BJ (cell line): ENCODE measurements at regions not wholly inside any gene's neighbourhood (a gene's known extent, or its start where the extent isn't known, plus 50 kb on each side); places are given as distances from the start of the nearest gene placed in this dataset.
A peak's percentile ranks its signal among the peaks of the same experiment; 100 is the strongest.

Experiments
- CTCF ChIA-PET: fragments of 350-600 bp; formaldehyde crosslinking; extraction: SDS; loops from one replicate; lab custom pipeline; 2021; ENCODE audit warnings: antibody characterized with exemption, inconsistent platforms; lab: Yijun Ruan, JAX
- POLR2A ChIA-PET: fragments of 300-600 bp; sonication (Branson Sonifier 250); formaldehyde crosslinking; extraction: SDS; loops from one replicate; lab custom pipeline; 2021; ENCODE audit warnings: antibody characterized with exemption; lab: Charles Lee
- DNase-seq: peaks from one replicate; pipeline ENCODE4 v3.0.0-alpha.2; 2011; ENCODE audit warnings: low read depth
- H3K27me3 ChIP-seq: 2 replicates; pipeline ENCODE4 v1.6.0; 2011; ENCODE audit warnings: low read length; ENCODE audit not compliant: control insufficient read depth, insufficient read depth
- H3K36me3 ChIP-seq: 2 replicates; pipeline ENCODE4 v1.5.1; 2011; ENCODE audit warnings: low read length; ENCODE audit not compliant: control insufficient read depth, insufficient read depth
- H3K4me3 ChIP-seq: 2 replicates; pipeline ENCODE4 v1.5.1; 2011; ENCODE audit warnings: low read depth, mild to moderate bottlenecking, control low read depth, low read length
- TF ChIP-seq, protein P1 (sequence below): IDR thresholded peaks from 2 replicates; pipeline ENCODE4 v1.5.1; 2011; ENCODE audit warnings: low read depth, mild to moderate bottlenecking, control low read depth, inconsistent platforms, low read length, moderate library complexity; ENCODE audit not compliant: insufficient read depth

DNA sequence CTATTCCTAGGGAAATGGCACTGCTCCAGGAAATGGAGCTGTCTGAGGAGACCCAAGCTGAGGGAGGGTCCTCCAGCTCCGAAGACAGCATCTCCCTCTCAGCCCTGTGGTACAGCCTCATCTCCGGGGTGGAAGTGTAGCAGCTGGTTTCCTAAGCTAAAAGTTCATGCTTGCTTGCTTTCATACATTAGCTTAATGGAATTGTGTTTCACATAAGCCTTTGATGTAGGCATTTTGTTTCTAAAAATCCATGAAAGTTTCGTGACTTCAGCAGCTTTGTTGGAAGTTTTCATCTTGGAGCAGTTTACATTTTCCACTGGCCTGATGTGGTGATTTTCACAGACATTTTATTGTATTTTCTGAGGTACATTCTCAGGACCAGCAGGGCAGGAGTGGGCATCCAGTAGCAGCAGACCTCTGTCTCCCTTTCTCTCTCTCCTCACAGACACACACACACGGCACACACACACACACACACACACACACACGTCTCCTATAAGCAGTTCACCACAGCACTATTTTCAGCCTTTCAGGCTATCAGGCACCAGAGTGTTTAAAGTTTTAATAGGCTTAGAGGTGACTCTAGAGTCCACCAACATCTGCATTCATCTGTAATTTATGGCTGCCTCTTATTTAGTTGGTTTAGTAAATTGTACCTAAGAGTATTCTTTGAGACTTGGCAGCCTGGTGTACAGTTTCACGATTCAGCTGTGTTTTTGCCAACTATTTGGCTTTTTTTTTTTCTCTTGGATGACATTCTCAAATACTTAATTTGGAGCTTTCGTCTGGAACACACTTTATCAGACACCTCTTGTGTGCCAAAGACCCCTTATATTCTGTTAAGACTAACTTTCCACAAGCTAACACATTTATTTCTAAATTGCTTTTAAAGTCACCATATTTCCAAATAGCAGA is 225.8 kb upstream of the SFRP2 start:
- TF ChIP-seq, protein P1, sequence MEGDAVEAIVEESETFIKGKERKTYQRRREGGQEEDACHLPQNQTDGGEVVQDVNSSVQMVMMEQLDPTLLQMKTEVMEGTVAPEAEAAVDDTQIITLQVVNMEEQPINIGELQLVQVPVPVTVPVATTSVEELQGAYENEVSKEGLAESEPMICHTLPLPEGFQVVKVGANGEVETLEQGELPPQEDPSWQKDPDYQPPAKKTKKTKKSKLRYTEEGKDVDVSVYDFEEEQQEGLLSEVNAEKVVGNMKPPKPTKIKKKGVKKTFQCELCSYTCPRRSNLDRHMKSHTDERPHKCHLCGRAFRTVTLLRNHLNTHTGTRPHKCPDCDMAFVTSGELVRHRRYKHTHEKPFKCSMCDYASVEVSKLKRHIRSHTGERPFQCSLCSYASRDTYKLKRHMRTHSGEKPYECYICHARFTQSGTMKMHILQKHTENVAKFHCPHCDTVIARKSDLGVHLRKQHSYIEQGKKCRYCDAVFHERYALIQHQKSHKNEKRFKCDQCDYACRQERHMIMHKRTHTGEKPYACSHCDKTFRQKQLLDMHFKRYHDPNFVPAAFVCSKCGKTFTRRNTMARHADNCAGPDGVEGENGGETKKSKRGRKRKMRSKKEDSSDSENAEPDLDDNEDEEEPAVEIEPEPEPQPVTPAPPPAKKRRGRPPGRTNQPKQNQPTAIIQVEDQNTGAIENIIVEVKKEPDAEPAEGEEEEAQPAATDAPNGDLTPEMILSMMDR, result no peak
- no peak for DNase-seq
- no peak overlapping the region for H3K4me3 ChIP-seq
- H3K27me3 ChIP-seq, result no peaks in the 10 kb centered on the region
- H3K36me3 ChIP-seq, result no peaks in the 10 kb centered on the region
- ChIA-PET POLR2A (no interaction called here), CTCF (no interaction called here)

DNA sequence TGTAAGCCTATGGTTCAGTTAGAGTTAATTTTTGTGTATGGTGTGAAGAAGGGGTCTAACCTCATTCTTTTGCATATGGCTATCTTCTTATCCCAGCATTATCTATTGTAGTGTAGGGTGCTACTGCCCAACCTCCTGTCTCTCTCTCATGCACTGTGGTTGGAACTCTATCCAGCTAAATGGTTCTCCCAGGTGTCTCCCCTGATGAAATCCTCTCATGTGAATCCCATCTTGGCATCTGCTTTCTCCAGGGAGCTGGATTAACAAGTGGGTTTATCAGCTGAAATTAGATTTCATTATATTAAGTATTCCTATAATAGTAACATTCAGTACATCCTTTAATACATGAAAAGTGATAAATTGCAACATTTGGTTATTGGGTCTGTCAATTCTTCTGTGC is 224.7 kb upstream of the SFRP2 start:
- Histone ChIP-seq H3K27me3 (no peaks in the 10 kb centered on the region), H3K36me3 (no peaks in the 10 kb centered on the region), H3K4me3 (no peak overlapping the region)
- POLR2A ChIA-PET, result no interaction called here
- CTCF ChIA-PET, result no interaction called here
- no peak for DNase-seq
- TF ChIP-seq, protein P1, result no peak

DNA sequence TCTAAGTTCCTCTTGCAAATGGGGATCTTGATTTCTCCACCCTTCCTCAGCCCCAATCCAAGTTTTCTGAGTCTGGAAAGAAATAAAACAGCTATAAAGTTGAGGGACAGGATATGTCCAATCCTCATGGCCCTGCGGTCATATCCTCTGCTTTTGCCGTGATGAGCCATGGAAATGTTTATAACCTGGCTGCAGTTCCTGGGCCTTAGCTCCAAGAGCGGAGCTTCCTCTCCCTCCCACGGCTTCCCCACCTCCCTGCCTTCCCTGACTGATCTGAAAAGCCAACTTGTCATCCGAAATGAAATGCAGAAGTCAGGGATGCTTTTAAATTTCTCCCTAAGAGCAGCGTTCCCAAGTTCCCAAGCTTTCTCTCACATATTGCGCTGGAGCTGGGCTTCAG is 221.5 kb upstream of the SFRP2 start:
- ChIA-PET POLR2A (interaction anchor here (0.5 kb wide), 1 partner anchor 184 kb away, joined by 3 read pairs; no protein-coding TSS in a partner anchor), CTCF (interaction anchor here (1.8 kb wide), 1 partner anchor 14 kb away, joined by 5 read pairs; no protein-coding TSS in a partner anchor)
- Histone ChIP-seq H3K4me3 (no peak overlapping the region), H3K27me3 (no peaks in the 10 kb centered on the region), H3K36me3 (no peaks in the 10 kb centered on the region)
- TF ChIP-seq, protein P1, result no peak
- DNase-seq, result peak; percentile 61

DNA sequence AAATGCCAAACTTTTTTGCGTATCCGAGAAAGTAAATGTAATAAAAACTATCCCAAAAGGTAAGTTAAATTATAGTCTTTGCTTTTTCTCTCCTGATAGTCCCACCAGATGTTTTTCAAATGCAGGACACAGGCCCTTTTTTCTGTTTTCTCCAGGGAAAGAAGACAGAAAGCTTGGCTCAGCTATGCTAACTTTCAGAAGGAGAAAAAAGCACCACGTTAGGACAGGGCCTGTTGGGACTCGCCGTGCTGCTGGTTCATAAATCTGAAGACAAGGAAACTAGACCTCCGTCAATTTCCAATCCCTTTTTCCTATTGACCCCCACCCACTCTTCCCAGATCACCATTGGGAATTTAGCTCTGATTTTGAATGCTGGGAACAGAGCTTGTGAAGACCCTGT is 220.9 kb upstream of the SFRP2 start:
- H3K4me3 ChIP-seq, result no peak overlapping the region
- TF ChIP-seq, protein P1, result no peak
- ChIA-PET CTCF (interaction anchor here (1.8 kb wide), 1 partner anchor 14 kb away, joined by 5 read pairs; no protein-coding TSS in a partner anchor), POLR2A (interaction anchor here (0.5 kb wide), 1 partner anchor 185 kb away, joined by 3 read pairs; no protein-coding TSS in a partner anchor)
- no peaks in the 10 kb centered on the region for H3K27me3 ChIP-seq
- H3K36me3 ChIP-seq, result no peaks in the 10 kb centered on the region
- no peak for DNase-seq

DNA sequence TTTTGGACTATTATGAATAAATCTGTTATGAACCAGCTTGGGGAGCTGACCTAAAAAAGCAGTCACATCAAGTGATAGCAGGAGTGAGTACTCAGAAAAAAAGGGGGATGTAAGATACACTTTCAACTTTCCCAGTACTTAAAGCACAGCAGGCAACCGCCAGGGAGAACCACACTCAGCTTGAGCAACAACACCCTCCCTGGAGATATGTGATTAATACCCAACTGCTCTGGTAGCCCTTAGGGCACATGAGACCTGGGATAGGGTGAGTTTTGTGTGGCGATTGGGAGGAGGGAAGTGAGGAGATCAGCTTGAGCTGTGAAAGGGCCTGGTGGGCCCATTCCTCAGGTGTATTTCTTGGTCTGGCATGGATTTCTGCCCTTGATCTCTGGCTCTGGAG is 220.3 kb upstream of the SFRP2 start:
- no peak overlapping the region for H3K4me3 ChIP-seq
- no peaks in the 10 kb centered on the region for H3K27me3 ChIP-seq
- ChIA-PET CTCF (interaction anchor here (0.5 kb wide), 1 partner anchor 70 kb away, joined by 3 read pairs; no protein-coding TSS in a partner anchor), POLR2A (no interaction called here)
- no peaks in the 10 kb centered on the region for H3K36me3 ChIP-seq
- DNase-seq, result no peak
- TF ChIP-seq, protein P1, result no peak
